LNCaP clone FGC (cell line): ENCODE measurements at regions not wholly inside any gene's neighbourhood (a gene's known extent, or its start where the extent isn't known, plus 50 kb on each side); places are given as distances from the start of the nearest gene placed in this dataset.
A peak's percentile ranks its signal among the peaks of the same experiment; 100 is the strongest.

Experiments
- DNase-seq: peaks from one replicate; pipeline ENCODE4 v3.0.0-alpha.2; 2011; ENCODE audit warnings: low read depth
- H3K4me3 ChIP-seq: 2 replicates; pipeline ENCODE4 v1.5.1; 2011; ENCODE audit warnings: mild to moderate bottlenecking, low read depth, low read length, control low read depth
- TF ChIP-seq, protein P1 (sequence below): IDR thresholded peaks from 2 replicates; pipeline ENCODE4 v1.5.1; 2012; ENCODE audit warnings: mild to moderate bottlenecking; ENCODE audit not compliant: control insufficient read depth, insufficient read depth; ENCODE audit errors: extremely low read depth

- no peak overlapping the region for H3K4me3 ChIP-seq
- DNase-seq: no peak
- TF ChIP-seq, protein P1, sequence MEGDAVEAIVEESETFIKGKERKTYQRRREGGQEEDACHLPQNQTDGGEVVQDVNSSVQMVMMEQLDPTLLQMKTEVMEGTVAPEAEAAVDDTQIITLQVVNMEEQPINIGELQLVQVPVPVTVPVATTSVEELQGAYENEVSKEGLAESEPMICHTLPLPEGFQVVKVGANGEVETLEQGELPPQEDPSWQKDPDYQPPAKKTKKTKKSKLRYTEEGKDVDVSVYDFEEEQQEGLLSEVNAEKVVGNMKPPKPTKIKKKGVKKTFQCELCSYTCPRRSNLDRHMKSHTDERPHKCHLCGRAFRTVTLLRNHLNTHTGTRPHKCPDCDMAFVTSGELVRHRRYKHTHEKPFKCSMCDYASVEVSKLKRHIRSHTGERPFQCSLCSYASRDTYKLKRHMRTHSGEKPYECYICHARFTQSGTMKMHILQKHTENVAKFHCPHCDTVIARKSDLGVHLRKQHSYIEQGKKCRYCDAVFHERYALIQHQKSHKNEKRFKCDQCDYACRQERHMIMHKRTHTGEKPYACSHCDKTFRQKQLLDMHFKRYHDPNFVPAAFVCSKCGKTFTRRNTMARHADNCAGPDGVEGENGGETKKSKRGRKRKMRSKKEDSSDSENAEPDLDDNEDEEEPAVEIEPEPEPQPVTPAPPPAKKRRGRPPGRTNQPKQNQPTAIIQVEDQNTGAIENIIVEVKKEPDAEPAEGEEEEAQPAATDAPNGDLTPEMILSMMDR: no peak
These were observed 268.5 kb downstream of the PTPRU start for GRCh38 chr1:29504709-29505410.

GRCh38 chr1:29504196-29504595, 267.9 kb downstream of the PTPRU start:
- TF ChIP-seq, protein P1: no peak
- DNase-seq: peak; percentile 13
- H3K4me3 ChIP-seq: no peak overlapping the region

- DNase-seq: no peak
- H3K4me3 ChIP-seq: no peak overlapping the region
- TF ChIP-seq, protein P1: no peak
These were observed 266.9 kb downstream of the PTPRU start for GRCh38 chr1:29502911-29503840.

- TF ChIP-seq, protein P1: no peak
- no peak for DNase-seq
- H3K4me3 ChIP-seq: no peak overlapping the region
These were observed 266.0 kb downstream of the PTPRU start for GRCh38 chr1:29502225-29502910.

DNA sequence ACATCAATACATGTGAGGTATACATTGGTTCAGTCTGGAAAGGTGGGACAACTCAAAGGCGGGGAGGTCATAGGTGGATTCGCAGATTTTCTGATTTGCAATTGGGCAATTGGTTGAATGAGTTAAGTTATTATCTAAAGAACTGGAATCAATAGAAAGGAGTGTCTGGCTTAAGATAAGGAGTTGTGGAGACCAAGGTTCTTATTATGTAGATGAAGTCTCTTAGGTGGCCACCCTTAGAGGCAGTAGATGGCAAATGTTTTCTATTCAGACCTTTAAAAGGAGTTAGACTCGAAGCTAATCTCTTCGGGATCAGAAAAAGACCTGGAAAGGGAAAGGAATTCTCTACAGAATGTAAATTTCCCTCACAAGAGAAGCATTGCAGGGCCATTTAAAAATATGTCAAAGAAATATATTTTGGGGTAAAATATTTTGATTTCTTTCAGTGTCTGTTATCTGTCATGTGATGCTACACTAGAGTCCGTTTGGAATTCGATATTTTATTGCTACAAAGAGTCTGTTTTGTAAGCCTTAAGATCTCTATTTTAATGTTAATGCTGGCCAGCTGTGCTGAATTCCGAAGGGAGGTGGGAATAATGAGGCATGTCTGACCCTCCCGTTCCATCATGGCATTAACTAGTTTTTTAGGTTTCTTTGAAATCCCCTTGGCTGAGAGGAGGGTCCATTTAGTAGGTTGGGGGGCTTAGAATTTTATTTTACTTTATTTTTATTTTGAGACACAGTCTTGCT, 265.1 kb downstream of the PTPRU start:
- no peak overlapping the region for H3K4me3 ChIP-seq
- TF ChIP-seq, protein P1: no peak
- DNase-seq: no peak

DNA sequence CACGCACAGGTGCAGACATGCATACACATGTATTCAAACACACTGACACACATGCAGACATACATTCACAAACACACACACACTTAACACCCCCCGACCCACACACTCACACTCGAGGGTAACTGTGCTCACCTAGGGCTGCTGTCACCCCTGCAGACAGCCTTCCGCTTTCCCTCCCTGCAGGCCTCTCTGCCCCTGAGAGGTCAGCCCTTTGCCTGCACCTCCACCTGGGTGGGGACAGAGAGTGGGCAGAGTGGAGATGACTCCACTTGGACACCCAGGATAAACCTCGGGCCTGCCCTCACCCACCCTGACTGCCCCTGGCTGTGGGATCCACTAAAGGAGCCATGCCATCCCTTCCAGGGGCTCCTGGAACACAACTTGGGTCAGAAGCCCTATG, 264.3 kb downstream of the PTPRU start:
- H3K4me3 ChIP-seq: no peak overlapping the region
- no peak for DNase-seq
- TF ChIP-seq, protein P1: no peak
